ENCODE measurements at regions not wholly inside any gene's neighbourhood (a gene's known extent, or its start where the extent isn't known, plus 50 kb on each side); places are given as distances from the start of the nearest gene placed in this dataset.

- Histone ChIP-seq H3K4me3 (ENCODE audit: low read depth, low read length, poor library complexity, severe bottlenecking) (peak overlapping the region; percentile 76), H3K27ac (ENCODE audit: low read depth, low read length, poor library complexity, severe bottlenecking) (no peak overlapping the region), H3K9ac (ENCODE audit: low read length) (peak overlapping the region; percentile 6; the same call in 1 of the 2 replicates), H3K4me1 (ENCODE audit: insufficient read depth, low read length, severe bottlenecking) (peaks cover 65% of the 10 kb centered on the region), H3K9me2 (ENCODE audit: low read depth, low read length) (no peaks in the 10 kb centered on the region), H3F3A (ENCODE audit: insufficient read depth, low read length) (no peaks in the 10 kb centered on the region), H3K9me3 (ENCODE audit: low read length) (no peaks in the 10 kb centered on the region), H3K4me2 (ENCODE audit: low read length) (peak overlapping the region; percentile 99), H3K79me2 (ENCODE audit: insufficient read depth, low read length) (no peaks in the 10 kb centered on the region), H2AFZ (ENCODE audit: low read length) (no peak overlapping the region), H3K36me3 (ENCODE audit: insufficient read depth, low read length) (no peaks in the 10 kb centered on the region), H4K20me1 (ENCODE audit: insufficient read depth, low read length) (no peaks in the 10 kb centered on the region), H3K27me3 (ENCODE audit: insufficient read depth, low read length) (no peaks in the 10 kb centered on the region)
- TF ChIP-seq EZH2 (IDR thresholded peaks at IDR 0.05; ENCODE audit: borderline replicate concordance, low read length), result no peak
- TF ChIP-seq CTCF (IDR thresholded peaks at IDR 0.05; ENCODE audit: low read length), result no peak
These were observed 56.7 kb upstream of the CEP85L start for GRCh38 chr6:118708055-118708454.

GRCh38 chr6:118706702-118707101 is 55.3 kb upstream of the CEP85L start:
- Histone ChIP-seq H3K79me2 (ENCODE audit: insufficient read depth, low read length) (no peaks in the 10 kb centered on the region), H3K9me2 (ENCODE audit: low read depth, low read length) (no peaks in the 10 kb centered on the region), H3K9ac (ENCODE audit: low read length) (no peak overlapping the region), H3K9me3 (ENCODE audit: low read length) (no peaks in the 10 kb centered on the region), H3K4me1 (ENCODE audit: insufficient read depth, low read length, severe bottlenecking) (peaks cover 65% of the 10 kb centered on the region), H3F3A (ENCODE audit: insufficient read depth, low read length) (no peaks in the 10 kb centered on the region), H3K4me2 (ENCODE audit: low read length) (no peak overlapping the region), H3K27ac (ENCODE audit: low read depth, low read length, poor library complexity, severe bottlenecking) (no peak overlapping the region), H3K36me3 (ENCODE audit: insufficient read depth, low read length) (no peaks in the 10 kb centered on the region), H2AFZ (ENCODE audit: low read length) (no peak overlapping the region), H3K4me3 (ENCODE audit: low read depth, low read length, poor library complexity, severe bottlenecking) (no peak overlapping the region), H3K27me3 (ENCODE audit: insufficient read depth, low read length) (no peaks in the 10 kb centered on the region), H4K20me1 (ENCODE audit: insufficient read depth, low read length) (no peaks in the 10 kb centered on the region)
- TF ChIP-seq EZH2 (IDR thresholded peaks at IDR 0.05; ENCODE audit: borderline replicate concordance, low read length) (no peak), CTCF (IDR thresholded peaks at IDR 0.05; ENCODE audit: low read length) (no peak)

- no peak for TF ChIP-seq EZH2 (IDR thresholded peaks at IDR 0.05; ENCODE audit: borderline replicate concordance, low read length)
- no peak for TF ChIP-seq CTCF (IDR thresholded peaks at IDR 0.05; ENCODE audit: low read length)
- Histone ChIP-seq H3K9me3 (ENCODE audit: low read length) (no peaks in the 10 kb centered on the region), H2AFZ (ENCODE audit: low read length) (no peak overlapping the region), H3K4me3 (ENCODE audit: low read depth, low read length, poor library complexity, severe bottlenecking) (no peak overlapping the region), H3F3A (ENCODE audit: insufficient read depth, low read length) (no peaks in the 10 kb centered on the region), H4K20me1 (ENCODE audit: insufficient read depth, low read length) (no peaks in the 10 kb centered on the region), H3K36me3 (ENCODE audit: insufficient read depth, low read length) (no peaks in the 10 kb centered on the region), H3K4me2 (ENCODE audit: low read length) (peak overlapping the region; percentile 29; the same call in 1 of the 2 replicates), H3K27ac (ENCODE audit: low read depth, low read length, poor library complexity, severe bottlenecking) (no peak overlapping the region), H3K9me2 (ENCODE audit: low read depth, low read length) (no peaks in the 10 kb centered on the region), H3K27me3 (ENCODE audit: insufficient read depth, low read length) (no peaks in the 10 kb centered on the region), H3K4me1 (ENCODE audit: insufficient read depth, low read length, severe bottlenecking) (peaks cover 63% of the 10 kb centered on the region), H3K79me2 (ENCODE audit: insufficient read depth, low read length) (no peaks in the 10 kb centered on the region), H3K9ac (ENCODE audit: low read length) (no peak overlapping the region)
These were observed 54.4 kb upstream of the CEP85L start for GRCh38 chr6:118705544-118706491.

Measured in OCI-LY1 (cell line).